Loucy (cell line): ENCODE measurements at regions not wholly inside any gene's neighbourhood (a gene's known extent, or its start where the extent isn't known, plus 50 kb on each side); places are given as distances from the start of the nearest gene placed in this dataset.

Source experiments
- H2AFZ ChIP-seq: fragments of 200-600 bp; sonication (generic); 2 replicates; pipeline ENCODE4 v1.6.0; 2016; ENCODE audit warnings: antibody characterized with exemption, mild to moderate bottlenecking, low read length, moderate library complexity
- H3F3A ChIP-seq: fragments of 200-600 bp; 2 replicates; pipeline ENCODE4 v1.6.0; 2016; ENCODE audit warnings: antibody characterized with exemption, low read depth, mild to moderate bottlenecking
- H3K27me3 ChIP-seq: fragments of 200-600 bp; sonication (generic); 2 replicates; pipeline ENCODE4 v1.6.1; 2014; ENCODE audit warnings: low read length, mild to moderate bottlenecking; ENCODE audit not compliant: insufficient read depth, poor library complexity, severe bottlenecking
- H3K36me3 ChIP-seq: fragments of 200-600 bp; sonication (generic); 2 replicates; pipeline ENCODE4 v1.6.1; 2016; ENCODE audit warnings: low read length; ENCODE audit not compliant: insufficient read depth
- H3K4me1 ChIP-seq: fragments of 200-600 bp; sonication (generic); 2 replicates; pipeline ENCODE4 v1.5.1; 2014; ENCODE audit warnings: low read length, mild to moderate bottlenecking; ENCODE audit not compliant: insufficient read depth, poor library complexity, severe bottlenecking
- H3K4me2 ChIP-seq: fragments of 200-600 bp; sonication (generic); 2 replicates; pipeline ENCODE4 v1.6.0; 2014; ENCODE audit warnings: antibody characterized with exemption, low read length, low read depth, mild to moderate bottlenecking; ENCODE audit not compliant: poor library complexity, severe bottlenecking
- H3K4me3 ChIP-seq: fragments of 200-600 bp; sonication (generic); 2 replicates; pipeline ENCODE4 v1.5.1; 2014; ENCODE audit warnings: low read length, mild to moderate bottlenecking, mixed read lengths; ENCODE audit not compliant: poor library complexity, severe bottlenecking
- H3K79me2 ChIP-seq: fragments of 200-600 bp; sonication (generic); 2 replicates; pipeline ENCODE4 v1.6.1; 2014; ENCODE audit warnings: low read length; ENCODE audit not compliant: insufficient read depth
- H3K9ac ChIP-seq: fragments of 200-600 bp; sonication (generic); 2 replicates; pipeline ENCODE4 v1.6.0; 2014; ENCODE audit warnings: mild to moderate bottlenecking, low read depth, low read length, moderate library complexity; ENCODE audit not compliant: poor library complexity, severe bottlenecking
- H3K9me2 ChIP-seq: fragments of 200-600 bp; sonication (generic); replicated peaks from 2 replicates; pipeline ENCODE4 v1.6.1; 2016; ENCODE audit warnings: low read depth, low read length, mixed read lengths
- H3K9me3 ChIP-seq: fragments of 200-600 bp; sonication (generic); 2 replicates; pipeline ENCODE4 v1.6.1; 2014; ENCODE audit warnings: mild to moderate bottlenecking, antibody characterized with exemption, low read length, low read depth; ENCODE audit not compliant: insufficient read depth
- H4K20me1 ChIP-seq: fragments of 200-600 bp; sonication (generic); 2 replicates; pipeline ENCODE4 v1.6.0; 2014; ENCODE audit warnings: antibody characterized with exemption, low read length, mild to moderate bottlenecking; ENCODE audit not compliant: insufficient read depth, poor library complexity, severe bottlenecking
- CTCF ChIP-seq: fragments of 200-600 bp; sonication (generic); conservative IDR thresholded peaks from 2 replicates; pipeline ENCODE4 v1.5.1; 2014; ENCODE audit warnings: mild to moderate bottlenecking, antibody characterized with exemption, low read length
- EZH2phosphoT487 ChIP-seq: fragments of 200-600 bp; IDR thresholded peaks from 2 replicates; pipeline ENCODE4 v1.6.1; 2018; ENCODE audit warnings: antibody characterized with exemption, mild to moderate bottlenecking, moderate library complexity, borderline replicate concordance

DNA sequence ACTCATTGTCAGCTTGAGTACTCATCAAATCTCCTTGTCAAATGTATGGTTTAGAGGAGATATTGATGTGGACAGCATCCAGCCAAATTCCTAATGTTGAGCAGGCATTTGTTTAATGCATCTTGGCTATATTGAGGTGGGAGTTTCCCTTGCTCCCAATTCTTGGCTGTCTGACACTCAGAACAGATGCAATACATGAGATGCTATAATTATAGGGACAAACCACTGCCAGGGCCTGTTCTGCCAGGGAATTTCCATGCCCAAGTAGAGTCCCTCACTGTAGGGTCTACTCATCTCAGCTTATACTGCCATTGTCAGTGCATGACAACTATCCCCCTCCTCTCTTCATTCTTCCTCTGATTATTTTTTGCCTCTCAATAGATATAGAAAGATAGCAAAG is 392.0 kb upstream of the KCNN2 start:
- Histone ChIP-seq H3K9me3 (no peaks in the 10 kb centered on the region), H3K79me2 (no peaks in the 10 kb centered on the region), H3K4me1 (no peaks in the 10 kb centered on the region), H3K4me3 (no peak overlapping the region), H3K36me3 (no peaks in the 10 kb centered on the region), H3F3A (no peaks in the 10 kb centered on the region), H4K20me1 (no peaks in the 10 kb centered on the region), H3K9ac (no peak overlapping the region), H2AFZ (no peak overlapping the region), H3K9me2 (no peaks in the 10 kb centered on the region), H3K27me3 (no peaks in the 10 kb centered on the region), H3K4me2 (no peak overlapping the region)
- TF ChIP-seq CTCF (no peak), EZH2phosphoT487 (no peak)

DNA sequence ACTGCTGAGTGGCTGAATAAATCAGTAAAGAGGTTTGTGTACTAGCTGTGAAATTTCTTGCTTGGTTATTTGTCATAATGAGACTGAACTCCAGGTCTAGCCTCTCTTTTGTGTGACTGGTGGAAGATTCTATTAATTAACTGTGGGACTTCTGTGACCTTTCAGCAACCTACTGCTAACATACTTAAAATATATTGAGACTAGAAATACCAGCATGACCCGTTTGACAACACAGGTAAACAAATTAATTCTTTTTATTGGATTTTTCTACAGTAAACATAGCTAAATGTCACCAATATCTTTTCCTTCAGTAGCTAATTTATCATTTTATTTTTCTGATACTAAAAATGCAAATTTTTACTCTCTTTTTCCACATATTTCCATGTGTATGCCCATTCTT is 390.4 kb upstream of the KCNN2 start:
- Histone ChIP-seq H4K20me1 (no peaks in the 10 kb centered on the region), H3K9ac (no peak overlapping the region), H2AFZ (no peak overlapping the region), H3K9me3 (no peaks in the 10 kb centered on the region), H3K36me3 (no peaks in the 10 kb centered on the region), H3K4me1 (no peaks in the 10 kb centered on the region), H3F3A (no peaks in the 10 kb centered on the region), H3K9me2 (no peaks in the 10 kb centered on the region), H3K79me2 (no peaks in the 10 kb centered on the region), H3K4me3 (no peak overlapping the region), H3K27me3 (no peaks in the 10 kb centered on the region), H3K4me2 (no peak overlapping the region)
- TF ChIP-seq CTCF (no peak), EZH2phosphoT487 (no peak)

GRCh38 chr5:113974976-113975375 is 386.9 kb upstream of the KCNN2 start:
- Histone ChIP-seq H3K4me1 (no peaks in the 10 kb centered on the region), H3K79me2 (no peaks in the 10 kb centered on the region), H3K4me2 (no peak overlapping the region), H2AFZ (no peak overlapping the region), H3K9me3 (no peaks in the 10 kb centered on the region), H3K4me3 (no peak overlapping the region), H3K27me3 (no peaks in the 10 kb centered on the region), H3K36me3 (no peaks in the 10 kb centered on the region), H3K9ac (no peak overlapping the region), H3F3A (no peaks in the 10 kb centered on the region), H3K9me2 (no peaks in the 10 kb centered on the region), H4K20me1 (no peaks in the 10 kb centered on the region)
- no peak for TF ChIP-seq EZH2phosphoT487
- no peak for TF ChIP-seq CTCF
